Right forelimb (tissue), 1 donor: ENCODE measurements at regions not wholly inside any gene's neighbourhood (a gene's known extent, or its start where the extent isn't known, plus 50 kb on each side); places are given as distances from the start of the nearest gene placed in this dataset.

Source experiments
- DNase-seq: peaks from one replicate; pipeline ENCODE4 v3.0.0-alpha.2; 2018

DNA sequence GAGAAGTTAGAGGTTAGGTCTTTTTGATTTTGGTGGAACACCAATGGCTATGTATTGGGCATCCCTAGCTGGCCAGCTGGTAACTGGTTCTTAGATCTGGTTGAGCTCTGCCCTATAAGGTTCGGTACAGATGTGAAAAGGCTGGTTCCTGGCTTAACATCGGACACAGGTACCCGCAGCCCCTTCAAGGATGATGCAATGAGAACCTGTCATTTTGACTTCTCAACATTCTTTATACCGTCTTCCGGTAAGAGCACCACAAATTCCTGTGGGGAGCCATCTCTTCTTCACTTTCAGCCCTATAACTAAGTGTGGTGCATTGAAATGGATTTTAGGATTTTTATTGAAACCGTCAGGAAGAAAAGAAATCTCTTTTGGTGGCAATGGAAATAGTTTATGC lies 222.8 kb downstream of the ADAMTS9 start:
- DNase-seq, result no peak

DNA sequence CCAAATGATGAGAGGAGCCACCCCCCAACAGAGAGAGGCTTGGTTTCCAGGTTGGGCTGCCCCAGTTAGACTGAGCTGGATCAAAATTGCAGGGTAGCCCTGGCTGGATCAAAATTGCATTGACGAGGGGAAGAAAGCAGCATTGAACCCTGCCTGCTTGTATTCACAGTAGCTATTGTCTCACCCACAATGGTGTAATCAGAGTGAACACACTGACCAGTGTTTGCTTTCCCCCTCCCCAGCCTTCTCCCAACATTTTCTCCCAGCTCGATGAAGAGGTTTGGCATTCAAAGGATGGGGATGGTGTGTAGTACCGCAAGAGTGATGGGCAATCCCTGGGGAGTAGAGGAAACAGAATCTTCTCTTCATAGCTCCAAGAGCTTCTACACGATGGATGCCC lies 223.8 kb downstream of the ADAMTS9 start:
- DNase-seq, result no peak

DNA sequence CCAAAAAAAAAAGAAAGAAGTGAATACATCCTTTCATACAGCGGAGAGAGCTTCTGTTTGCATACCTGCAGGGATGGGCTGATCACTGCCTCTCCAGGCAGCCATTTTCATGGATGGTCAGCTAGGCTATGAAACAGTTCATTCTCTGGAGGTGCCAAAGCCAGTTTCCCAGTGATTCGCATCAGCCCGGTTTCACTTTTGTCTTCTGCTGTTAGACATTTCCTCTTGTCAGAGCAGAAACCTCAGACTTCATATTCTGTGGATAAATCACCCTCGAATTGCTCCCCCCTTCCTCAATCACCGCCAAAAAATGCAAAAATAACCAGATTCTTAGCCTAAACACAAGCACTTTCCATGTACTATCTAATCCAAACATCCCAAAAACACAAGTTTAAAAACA lies 225.6 kb downstream of the ADAMTS9 start:
- DNase-seq, result no peak

DNA sequence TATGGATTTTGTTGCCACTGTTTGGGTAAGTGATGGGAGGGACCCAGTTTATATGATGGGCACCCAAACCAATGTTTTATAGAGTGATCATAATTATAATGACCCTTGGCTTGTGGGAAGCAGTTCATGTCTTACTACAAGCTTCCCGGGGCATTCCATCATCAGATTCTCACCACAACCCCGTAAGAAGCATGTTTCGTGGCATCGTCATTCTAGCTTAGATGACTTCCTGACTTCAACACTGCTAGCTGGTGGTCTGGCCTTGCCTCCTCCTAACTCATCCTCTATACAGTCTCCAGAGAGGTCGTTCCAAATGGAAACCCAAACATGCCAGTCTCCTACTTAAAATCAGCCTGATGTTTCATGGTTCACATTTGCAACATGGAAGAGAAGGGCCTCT lies 226.9 kb downstream of the ADAMTS9 start:
- DNase-seq, result no peak

DNA sequence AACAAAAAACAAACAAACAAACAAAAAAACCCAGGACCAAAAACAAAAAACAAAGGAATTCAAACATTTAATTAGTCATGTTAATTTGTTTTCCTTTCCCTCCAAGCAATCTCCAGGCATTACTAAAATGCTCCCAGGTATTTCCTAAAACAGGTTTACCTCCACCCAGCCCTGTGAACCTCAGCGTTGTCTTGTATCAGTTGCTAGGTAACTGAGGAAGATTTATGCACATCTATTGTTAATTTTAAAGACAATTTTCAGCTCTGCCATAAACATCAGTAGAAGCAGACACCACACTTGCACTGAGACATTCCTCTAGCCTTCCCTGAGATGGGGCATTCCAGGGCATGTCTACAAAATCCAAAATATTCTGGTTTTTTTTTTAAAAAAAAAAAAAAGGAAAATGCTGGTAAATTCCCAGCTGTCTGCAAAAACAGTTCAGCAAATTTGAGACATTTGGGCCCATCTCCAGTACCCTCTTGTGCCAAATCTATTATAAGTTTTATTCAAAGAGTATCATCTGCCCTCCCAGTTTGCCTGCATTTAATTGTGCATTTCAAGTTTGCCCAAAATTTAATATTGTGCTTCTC lies 227.6 kb downstream of the ADAMTS9 start:
- no peak for DNase-seq

- DNase-seq, result no peak
Measured at GRCh38 chr3:64459711-64460110, 228.1 kb downstream of the ADAMTS9 start.

DNA sequence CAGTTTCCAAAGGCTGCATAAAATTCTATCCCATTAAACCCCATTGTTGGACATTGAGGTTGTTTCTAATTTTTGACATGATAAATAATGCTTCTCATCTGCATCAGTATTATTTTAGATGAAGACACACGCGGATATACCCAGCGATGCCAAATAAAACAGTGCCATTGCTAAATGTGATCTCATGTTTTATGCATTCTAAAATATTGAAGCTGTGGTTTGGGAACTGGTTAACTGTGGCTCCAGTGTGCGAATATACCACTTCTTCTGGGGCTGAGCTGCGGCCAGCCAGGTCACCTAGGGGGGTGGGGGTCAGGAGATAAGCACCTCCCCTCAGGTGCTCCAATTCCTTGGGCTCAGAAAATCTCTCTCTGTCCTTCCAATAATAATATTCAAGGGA lies 230.0 kb downstream of the ADAMTS9 start:
- DNase-seq, result no peak

DNA sequence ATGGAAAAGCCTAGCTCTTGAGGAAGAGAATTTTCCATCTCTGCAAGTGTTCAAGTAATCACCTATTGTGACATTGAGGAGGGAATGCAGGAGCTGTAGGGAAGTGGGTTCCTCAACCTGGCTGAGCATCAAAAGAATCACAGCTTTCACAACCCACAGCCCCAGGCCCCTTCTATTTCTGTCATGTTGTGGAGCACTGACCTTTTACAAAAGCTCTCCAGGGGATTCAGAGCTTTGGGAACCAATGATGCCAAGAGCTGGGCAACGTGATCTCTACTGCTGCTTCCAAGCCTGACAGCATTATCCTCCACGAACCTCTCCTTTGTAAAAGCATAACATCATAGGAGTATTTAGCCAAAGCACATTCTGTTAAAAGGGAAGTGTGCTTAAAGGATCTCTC lies 231.1 kb downstream of the ADAMTS9 start:
- DNase-seq, result no peak

- DNase-seq, result no peak
Measured at GRCh38 chr3:64455351-64455750, 230.1 kb upstream of the PRICKLE2 start.

GRCh38 chr3:64454768-64455167 lies 229.5 kb upstream of the PRICKLE2 start:
- no peak for DNase-seq

DNA sequence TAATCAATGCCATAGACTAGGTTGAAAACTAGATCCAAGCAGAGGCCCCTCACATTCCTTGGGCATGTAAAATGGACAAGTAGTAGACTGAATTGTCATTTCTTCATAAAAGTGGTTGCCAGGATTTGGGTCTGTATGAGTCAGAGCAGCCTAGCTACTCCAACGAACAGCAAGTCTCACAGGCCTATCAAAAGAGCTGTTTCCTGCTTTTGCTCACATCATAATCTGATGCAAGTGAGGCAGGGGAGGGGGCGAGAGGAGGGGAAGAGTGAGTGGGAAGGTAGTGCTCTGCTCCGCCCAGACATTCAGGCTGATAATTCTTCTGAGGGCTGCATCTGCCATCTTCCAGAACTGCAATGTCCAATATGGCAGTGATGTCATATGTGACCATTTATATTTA lies 228.9 kb upstream of the PRICKLE2 start:
- DNase-seq, result no peak

DNA sequence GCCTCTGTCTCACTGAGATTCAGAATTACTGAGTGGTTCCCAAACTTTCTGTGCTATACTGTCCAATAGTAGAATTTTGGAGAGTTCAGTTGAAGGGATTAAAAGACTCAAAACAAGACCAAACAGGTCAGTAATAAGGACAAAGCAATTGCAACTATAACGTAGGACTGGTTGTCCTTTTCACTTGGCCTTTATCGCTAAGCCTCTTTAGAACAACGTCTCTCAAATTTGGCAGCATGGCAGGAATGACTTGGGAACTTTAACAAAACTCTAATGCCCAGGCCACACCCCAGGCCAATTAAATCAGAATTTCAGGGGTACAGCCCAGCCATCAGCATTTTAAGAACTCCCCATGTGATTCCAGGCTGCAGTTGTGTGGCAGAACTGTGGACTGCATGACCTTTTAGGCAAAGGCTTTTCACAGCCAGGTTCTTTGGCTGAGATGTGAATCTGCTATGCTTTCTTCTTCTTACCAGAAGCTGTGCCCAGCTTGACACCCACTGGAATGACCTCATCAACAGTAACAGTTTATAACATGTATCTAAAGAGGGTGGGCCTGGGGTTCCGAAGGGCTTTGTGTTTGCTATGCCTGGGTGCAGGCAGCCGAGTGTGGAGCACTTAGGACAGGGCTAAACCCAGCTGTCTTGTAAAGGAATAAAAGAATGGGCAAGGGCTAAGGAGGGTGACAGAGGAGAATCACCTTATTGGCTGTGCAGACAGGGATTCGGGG lies 226.2 kb upstream of the PRICKLE2 start:
- DNase-seq, result no peak

- DNase-seq, result no peak
Measured at GRCh38 chr3:64450396-64450956, 225.2 kb upstream of the PRICKLE2 start.

DNA sequence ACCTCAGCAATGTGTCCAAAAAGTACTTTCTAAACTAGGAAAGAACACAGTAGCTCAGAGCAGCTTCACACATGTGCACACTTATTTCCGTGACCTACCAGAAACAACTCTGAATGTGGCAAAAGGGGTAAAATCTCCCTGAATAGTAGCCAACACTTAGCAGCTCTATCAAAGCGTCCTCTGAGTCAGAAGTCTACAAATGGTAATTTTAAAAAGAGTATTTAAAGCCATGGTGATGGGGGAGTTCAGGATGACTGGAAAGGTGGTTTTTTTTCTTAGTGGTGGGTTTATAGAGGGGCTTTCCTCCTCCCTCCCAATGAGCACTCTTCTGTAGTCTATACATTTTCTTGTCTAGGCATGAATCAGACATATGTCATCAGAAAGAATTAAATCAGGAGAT lies 223.8 kb upstream of the PRICKLE2 start:
- DNase-seq, result no peak

- DNase-seq, result no peak
Measured at GRCh38 chr3:64445944-64446300, 220.7 kb upstream of the PRICKLE2 start.

DNA sequence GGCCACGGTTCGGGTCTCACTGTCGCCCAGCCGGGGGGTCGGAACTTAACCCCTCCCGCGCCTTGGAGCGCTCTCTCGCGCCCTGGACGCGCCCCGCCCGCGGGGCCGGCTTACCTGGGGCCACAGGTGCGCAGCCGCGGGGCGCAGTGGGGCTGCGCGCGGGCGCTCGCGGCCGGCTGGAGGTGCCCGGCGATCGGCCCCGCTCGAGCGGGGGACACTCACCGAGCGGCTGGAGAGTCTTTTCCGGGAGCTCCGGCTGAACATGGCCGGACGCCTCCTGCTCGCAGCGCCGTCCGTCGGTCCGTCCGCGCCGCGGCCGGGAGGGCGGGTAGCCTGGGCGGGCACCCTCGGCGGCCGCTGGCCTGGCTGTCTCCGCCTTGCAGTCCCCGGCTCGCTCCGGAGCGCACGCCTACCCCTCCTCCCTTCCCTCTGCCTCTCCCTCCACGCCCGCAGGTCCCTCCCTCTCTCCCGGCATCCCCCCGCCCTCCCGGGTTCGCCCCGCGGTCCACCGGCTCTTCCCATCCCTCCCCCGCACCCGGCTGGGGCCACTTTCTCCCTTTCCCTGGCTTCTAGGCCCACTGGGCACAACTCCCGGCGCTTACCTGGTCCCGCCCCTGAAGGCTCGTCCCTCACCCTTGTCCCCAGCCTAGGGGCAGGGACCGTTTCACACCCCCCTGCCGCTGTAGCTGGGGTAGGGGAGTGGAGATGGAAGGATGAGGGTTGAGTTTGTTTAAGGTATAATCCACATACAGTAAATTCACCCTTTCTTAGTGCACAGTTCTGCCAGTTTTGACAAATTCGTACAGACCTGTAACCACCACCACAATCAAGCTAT lies 220.1 kb upstream of the PRICKLE2 start:
- peak; percentile 79 for DNase-seq

GRCh38 chr3:64444490-64445108 lies 219.3 kb upstream of the PRICKLE2 start:
- DNase-seq, result peak; percentile 56

DNA sequence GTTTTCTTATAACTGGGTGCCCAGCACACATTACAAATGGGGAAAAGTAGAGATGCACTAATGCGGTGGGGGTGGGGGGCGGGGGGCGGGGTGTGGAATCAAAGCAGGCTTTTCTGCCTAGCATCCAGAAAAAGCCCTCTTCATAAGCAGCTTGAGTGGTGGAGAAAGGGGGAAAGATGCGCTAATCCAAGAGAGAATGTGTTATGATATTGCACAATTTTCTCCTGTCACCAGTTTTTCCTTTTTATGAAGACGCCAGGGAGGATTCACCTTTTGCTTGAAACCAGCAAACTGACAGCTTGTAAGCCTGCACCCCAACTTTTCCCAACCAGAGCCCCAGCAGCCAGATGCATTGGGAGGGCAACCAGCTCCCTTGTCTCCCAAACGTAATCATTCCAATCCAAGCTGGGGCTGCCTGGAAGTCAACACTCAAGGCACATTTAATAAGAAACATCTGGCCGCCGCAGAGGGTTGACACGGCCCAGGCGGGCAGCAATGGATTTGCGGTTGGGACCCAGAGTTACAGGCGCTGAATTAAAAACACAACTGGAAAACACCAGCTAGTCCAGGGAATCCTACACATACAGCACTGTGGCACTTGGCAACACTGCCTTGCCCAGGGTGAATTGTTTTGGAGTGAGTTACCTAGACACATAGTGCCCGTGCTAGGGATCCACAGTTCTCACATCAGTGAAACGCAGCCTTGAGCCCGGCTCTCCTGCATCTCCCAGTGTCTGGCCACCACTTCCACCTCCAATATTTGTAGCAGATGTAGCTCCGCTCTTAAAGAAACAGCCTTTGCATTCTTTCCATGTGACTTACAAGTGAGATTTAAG lies 218.5 kb upstream of the PRICKLE2 start:
- DNase-seq, result peak; percentile 72

GRCh38 chr3:64441861-64442260 lies 216.6 kb upstream of the PRICKLE2 start:
- DNase-seq, result no peak

DNA sequence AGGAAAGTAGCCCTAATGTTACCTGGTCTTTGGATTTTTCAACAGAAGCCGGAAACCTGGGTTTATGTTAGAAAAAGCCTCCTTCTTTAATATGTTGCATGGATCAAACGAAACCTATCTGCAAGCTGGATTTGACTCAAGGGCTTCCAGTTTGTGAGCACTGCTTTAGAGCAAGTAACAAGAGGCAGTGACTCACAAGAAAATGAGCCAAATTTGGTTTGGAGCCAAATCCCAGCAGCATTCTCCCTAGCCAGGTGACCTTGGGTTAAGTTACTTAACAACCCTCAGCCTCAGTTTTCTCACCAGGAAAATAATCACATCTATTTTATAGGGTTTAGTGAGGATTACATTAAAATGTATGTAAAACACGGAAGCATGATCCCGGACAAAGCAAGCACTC lies 215.2 kb upstream of the PRICKLE2 start:
- DNase-seq, result no peak

GRCh38 chr3:64438812-64439211 lies 213.5 kb upstream of the PRICKLE2 start:
- DNase-seq, result no peak

DNA sequence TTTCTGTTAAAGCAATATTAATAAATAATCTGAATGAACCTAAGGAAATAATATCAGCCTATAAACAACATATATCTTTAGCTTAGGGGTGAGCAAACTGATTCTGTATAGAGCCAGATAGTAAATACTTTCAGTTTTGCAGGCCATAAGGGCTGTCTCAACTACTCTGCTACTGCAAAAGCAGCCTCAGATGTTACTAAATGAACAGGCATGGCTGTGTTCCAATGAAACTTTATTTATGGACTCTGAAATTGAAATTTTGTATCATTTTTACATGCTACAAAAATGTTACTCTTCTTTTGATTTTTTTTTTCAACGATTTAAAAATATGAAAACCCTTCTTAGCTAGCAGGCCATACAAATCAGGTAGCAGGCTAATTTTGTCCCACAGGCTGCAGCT lies 212.8 kb upstream of the PRICKLE2 start:
- DNase-seq, result no peak
